ENCODE measurements at regions not wholly inside any gene's neighbourhood (a gene's known extent, or its start where the extent isn't known, plus 50 kb on each side); places are given as distances from the start of the nearest gene placed in this dataset.

GRCh38 chr6:25144919-25145318 is 134.3 kb upstream of the CARMIL1 start:
- no peak for TF ChIP-seq CTCF (conservative IDR thresholded peaks at IDR 0.05; ENCODE audit: low read length)
- no peak for TF ChIP-seq EZH2phosphoT487 (IDR thresholded peaks at IDR 0.05; ENCODE audit: borderline replicate concordance)

Data from Loucy (cell line).